Spleen (tissue), 7 donors: ENCODE measurements at regions not wholly inside any gene's neighbourhood (a gene's known extent, or its start where the extent isn't known, plus 50 kb on each side); places are given as distances from the start of the nearest gene placed in this dataset.

Experiments
- POLR2A ChIP-seq, 3 donors: fragments of 450-650 bp; IDR thresholded peaks; one replicate each; pipeline ENCODE4 v1.5.1; 2017; ENCODE audit warnings: antibody characterized with exemption in 3 of 3, mild to moderate bottlenecking in 1 of 3
- POLR2AphosphoS5 ChIP-seq, 3 donors: sonication (generic); formaldehyde crosslinking; IDR thresholded peaks; one replicate each; pipeline ENCODE4 v1.5.1; 2017; ENCODE audit warnings: antibody characterized with exemption in 3 of 3
- TF ChIP-seq, protein P1 (sequence below), 11 experiments: fragments of 200-600 bp in 7 of 11; fragments of 450-650 bp in 4 of 11; sonication (generic) in 4 of 11; IDR thresholded peaks in 8 of 11; conservative IDR thresholded peaks in 3 of 11; 1 replicate in 7 of 11; 2 replicates in 4 of 11; pipeline versions ENCODE4 v1.4.0 to v1.8.0; 2016 to 2021; ENCODE audit warnings: antibody characterized with exemption in 11 of 11, inconsistent platforms in 4 of 11, mild to moderate bottlenecking in 1 of 11
- donor health status: DM: no; HTN: no; CAD: no; lungs with moderate emphysema.
- donor health status: DM: no; HTN: no; CAD: no.
- donor health status: DM: no; HTN: no; CAD: no.

DNA sequence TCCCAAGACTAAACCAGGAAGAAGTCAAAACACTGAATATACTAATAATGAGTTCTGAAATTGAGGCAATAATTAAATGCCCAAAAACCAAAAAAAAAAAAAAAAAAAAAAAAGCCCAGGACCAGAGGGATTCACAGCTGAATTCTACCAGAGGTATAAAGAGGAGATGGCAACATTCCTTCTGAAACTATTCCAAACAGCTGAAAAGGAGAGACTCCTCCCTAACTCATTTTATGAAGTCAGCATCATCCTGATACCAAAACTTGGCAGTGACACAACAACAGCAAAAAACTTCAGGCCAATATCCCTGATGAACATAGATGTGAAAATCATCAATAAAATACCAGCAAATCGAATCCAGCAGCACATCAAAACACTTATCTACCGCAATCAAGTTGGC is 108.5 kb upstream of the COL3A1 start:
- TF ChIP-seq, protein P1, sequence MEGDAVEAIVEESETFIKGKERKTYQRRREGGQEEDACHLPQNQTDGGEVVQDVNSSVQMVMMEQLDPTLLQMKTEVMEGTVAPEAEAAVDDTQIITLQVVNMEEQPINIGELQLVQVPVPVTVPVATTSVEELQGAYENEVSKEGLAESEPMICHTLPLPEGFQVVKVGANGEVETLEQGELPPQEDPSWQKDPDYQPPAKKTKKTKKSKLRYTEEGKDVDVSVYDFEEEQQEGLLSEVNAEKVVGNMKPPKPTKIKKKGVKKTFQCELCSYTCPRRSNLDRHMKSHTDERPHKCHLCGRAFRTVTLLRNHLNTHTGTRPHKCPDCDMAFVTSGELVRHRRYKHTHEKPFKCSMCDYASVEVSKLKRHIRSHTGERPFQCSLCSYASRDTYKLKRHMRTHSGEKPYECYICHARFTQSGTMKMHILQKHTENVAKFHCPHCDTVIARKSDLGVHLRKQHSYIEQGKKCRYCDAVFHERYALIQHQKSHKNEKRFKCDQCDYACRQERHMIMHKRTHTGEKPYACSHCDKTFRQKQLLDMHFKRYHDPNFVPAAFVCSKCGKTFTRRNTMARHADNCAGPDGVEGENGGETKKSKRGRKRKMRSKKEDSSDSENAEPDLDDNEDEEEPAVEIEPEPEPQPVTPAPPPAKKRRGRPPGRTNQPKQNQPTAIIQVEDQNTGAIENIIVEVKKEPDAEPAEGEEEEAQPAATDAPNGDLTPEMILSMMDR (IDR thresholded peaks at IDR 0.05 in 8 of 11, conservative IDR thresholded peaks at IDR 0.05 in 3 of 11): no peak
- TF ChIP-seq POLR2AphosphoS5 (IDR thresholded peaks at IDR 0.05): no peak
- TF ChIP-seq POLR2A (IDR thresholded peaks at IDR 0.05): no peak
